IPS-20b (cell line): ENCODE measurements at regions not wholly inside any gene's neighbourhood (a gene's known extent, or its start where the extent isn't known, plus 50 kb on each side); places are given as distances from the start of the nearest gene placed in this dataset.
"Not testable (repeated sequence)": the region's sequence is repeated elsewhere in the genome, so short reads cannot be mapped to it uniquely, and the experiment has no call there.

ENCODE experiments used
- H3K27ac ChIP-seq: one replicate; pipeline ENCODE4 v1.5.1; 2013; ENCODE audit warnings: low read length
- H3K27me3 ChIP-seq: 2 replicates; pipeline ENCODE4 v1.6.1; 2013; ENCODE audit warnings: mild to moderate bottlenecking, low read length, inconsistent platforms; ENCODE audit not compliant: insufficient read depth
- H3K36me3 ChIP-seq: 2 replicates; pipeline ENCODE4 v1.6.1; 2013; ENCODE audit warnings: low read depth, mild to moderate bottlenecking, inconsistent platforms, low read length, moderate library complexity; ENCODE audit not compliant: insufficient read depth
- H3K4me1 ChIP-seq: 2 replicates; pipeline ENCODE4 v1.6.1; 2013; ENCODE audit warnings: mild to moderate bottlenecking, control low read depth, inconsistent platforms, low read length, moderate library complexity; ENCODE audit not compliant: insufficient read depth
- H3K4me3 ChIP-seq: 2 replicates; pipeline ENCODE4 v1.5.1; 2013; ENCODE audit warnings: mild to moderate bottlenecking, low read length, inconsistent platforms
- H3K9ac ChIP-seq: 2 replicates; pipeline ENCODE4 v1.6.1; 2013; ENCODE audit warnings: low read depth, mild to moderate bottlenecking, inconsistent platforms, low read length, moderate library complexity
- H3K9me3 ChIP-seq: 2 replicates; pipeline ENCODE4 v1.6.1; 2013; ENCODE audit warnings: mild to moderate bottlenecking, low read depth, low read length, inconsistent platforms; ENCODE audit not compliant: insufficient read depth

DNA sequence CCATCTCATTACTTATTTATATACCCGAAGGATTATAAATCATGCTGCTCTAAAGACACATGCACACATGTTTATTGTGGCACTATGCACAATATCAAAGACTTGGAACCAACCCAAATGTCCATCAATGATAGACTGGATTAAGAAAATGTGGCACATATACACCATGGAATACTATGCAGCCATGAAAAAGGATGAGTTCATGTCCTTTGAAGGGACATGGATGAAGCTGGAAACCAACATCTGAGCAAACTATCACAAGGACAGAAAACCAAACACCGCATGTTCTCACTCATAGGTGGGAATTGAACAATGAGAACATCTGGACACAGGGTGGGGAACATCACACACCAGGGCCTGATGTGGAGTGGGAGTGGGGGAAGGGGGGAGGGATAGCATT lies 645.0 kb upstream of the CDH10 start:
- not testable (repeated sequence) for H3K4me1 ChIP-seq, H3K36me3 ChIP-seq, H3K27ac ChIP-seq, H3K4me3 ChIP-seq, H3K9me3 ChIP-seq, H3K9ac ChIP-seq, H3K27me3 ChIP-seq

DNA sequence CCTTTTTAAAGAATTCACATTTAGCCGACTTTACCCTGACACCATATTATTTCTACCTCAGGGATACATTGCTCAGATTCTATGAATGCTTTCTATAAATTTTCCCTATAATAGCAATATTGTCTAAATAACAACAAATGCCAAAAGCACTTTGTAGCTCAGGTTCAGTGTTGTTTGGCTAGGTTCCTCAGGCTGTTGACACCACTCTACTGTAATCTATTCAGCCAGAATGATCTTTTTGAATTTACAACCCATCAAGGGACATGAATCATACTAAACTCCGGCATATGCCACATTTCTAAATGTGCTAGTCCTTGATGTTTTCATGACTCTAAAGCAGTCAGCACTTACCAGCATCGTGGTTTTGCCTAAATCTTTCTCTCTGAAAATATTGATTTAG lies 641.5 kb upstream of the CDH10 start:
- Histone ChIP-seq H3K4me1 (no peaks in the 10 kb centered on the region), H3K27me3 (no peaks in the 10 kb centered on the region), H3K36me3 (no peaks in the 10 kb centered on the region), H3K9me3 (no peaks in the 10 kb centered on the region), H3K27ac (no peak overlapping the region), H3K9ac (no peak overlapping the region), H3K4me3 (no peak overlapping the region)

DNA sequence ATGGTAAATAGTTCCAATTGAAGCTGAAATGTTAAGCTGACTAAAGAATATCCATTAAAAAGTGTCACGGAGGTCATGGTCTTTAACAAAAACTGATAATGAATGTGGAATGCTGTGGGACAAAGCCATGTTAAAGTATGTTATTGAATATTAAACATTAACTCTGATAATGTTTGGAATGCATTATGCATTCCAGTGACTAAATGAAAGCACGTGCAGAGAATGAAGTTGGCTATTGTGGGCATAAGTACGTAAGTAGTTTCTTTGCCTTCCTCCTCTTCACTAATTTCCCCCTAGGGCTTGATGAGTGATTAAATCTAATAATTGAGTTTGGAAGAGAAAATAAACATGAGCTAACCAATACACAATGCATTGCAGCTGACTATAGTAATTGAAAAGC lies 640.4 kb upstream of the CDH10 start:
- Histone ChIP-seq H3K27ac (no peak overlapping the region), H3K9me3 (no peaks in the 10 kb centered on the region), H3K27me3 (no peaks in the 10 kb centered on the region), H3K4me3 (no peak overlapping the region), H3K36me3 (no peaks in the 10 kb centered on the region), H3K9ac (no peak overlapping the region), H3K4me1 (no peaks in the 10 kb centered on the region)

DNA sequence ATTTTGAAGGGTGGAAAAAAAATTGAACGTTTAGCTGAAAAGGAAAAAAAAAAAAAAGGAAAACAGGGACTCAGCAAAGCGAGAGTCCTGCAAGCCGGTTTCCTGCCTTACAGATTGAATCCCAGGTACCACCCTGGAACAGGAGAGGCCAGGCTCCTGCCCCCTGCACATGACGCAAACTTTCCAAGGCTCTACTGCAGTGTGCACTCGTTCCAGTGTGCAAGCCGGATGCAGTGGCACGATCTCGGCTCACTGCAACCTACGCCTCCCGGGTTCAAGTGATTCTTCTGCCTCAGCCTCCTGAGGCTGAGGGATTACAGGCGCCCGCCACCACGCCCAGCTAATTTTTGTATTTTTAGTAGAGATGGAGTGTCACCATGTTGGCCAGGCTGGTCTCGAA lies 618.7 kb upstream of the CDH10 start:
- H3K27me3 ChIP-seq, H3K9ac ChIP-seq: not testable (repeated sequence)
- H3K9me3 ChIP-seq, result peaks cover 15% of the 10 kb centered on the region; the same call in 1 of the 2 replicates

DNA sequence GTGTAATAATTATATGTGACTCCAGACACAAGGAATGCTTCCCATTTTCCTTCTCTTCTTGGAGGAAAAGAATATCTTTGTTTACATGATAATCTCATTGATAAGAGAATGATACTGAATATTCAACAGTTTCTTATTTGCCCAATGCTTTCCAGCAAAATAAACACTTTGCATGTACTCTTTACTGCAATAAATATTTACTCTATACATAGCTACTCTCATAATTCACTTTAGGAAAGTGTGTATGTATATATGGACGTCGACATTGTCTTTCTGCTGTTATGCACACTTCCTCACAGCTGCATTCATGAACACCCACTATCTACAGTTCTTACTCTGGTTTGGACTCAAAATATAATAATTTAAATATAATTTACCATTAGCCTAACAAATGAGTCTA lies 617.4 kb upstream of the CDH10 start:
- no peak overlapping the region for H3K27ac ChIP-seq
- no peaks in the 10 kb centered on the region for H3K36me3 ChIP-seq
- peaks cover 4% of the 10 kb centered on the region; the same call in 1 of the 2 replicates for H3K9me3 ChIP-seq
- H3K9ac ChIP-seq, result no peak overlapping the region
- H3K4me3 ChIP-seq, result no peak overlapping the region
- H3K4me1 ChIP-seq, result no peaks in the 10 kb centered on the region
- H3K27me3 ChIP-seq, result no peaks in the 10 kb centered on the region

More for the DNA sequence above, 618.7 kb upstream of the CDH10 start:
- not testable (repeated sequence) for H3K4me3 ChIP-seq, H3K36me3 ChIP-seq, H3K4me1 ChIP-seq, H3K27ac ChIP-seq

DNA sequence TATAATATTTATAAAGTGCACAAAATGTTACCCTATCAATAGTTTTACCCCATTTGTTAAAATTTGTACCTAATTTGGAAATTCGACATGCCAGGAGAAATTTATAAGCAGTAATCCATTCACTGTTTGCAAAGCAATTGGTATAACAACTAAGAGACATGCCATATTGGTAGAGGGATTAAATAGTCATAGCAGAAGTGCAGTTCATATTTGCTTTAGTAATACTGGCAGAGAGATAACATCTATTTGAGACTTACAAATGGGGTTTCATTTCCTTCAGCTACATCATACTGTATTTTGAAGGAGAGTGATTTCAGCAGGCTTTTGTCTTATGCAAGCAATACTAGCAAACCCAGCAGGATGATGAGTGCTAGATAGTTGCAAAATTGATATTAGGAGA lies 610.4 kb upstream of the CDH10 start:
- H3K9me3 ChIP-seq, result no peaks in the 10 kb centered on the region
- no peaks in the 10 kb centered on the region for H3K27me3 ChIP-seq
- no peak overlapping the region for H3K27ac ChIP-seq
- H3K9ac ChIP-seq, result no peak overlapping the region
- no peak overlapping the region for H3K4me3 ChIP-seq
- no peaks in the 10 kb centered on the region for H3K4me1 ChIP-seq
- no peaks in the 10 kb centered on the region for H3K36me3 ChIP-seq

DNA sequence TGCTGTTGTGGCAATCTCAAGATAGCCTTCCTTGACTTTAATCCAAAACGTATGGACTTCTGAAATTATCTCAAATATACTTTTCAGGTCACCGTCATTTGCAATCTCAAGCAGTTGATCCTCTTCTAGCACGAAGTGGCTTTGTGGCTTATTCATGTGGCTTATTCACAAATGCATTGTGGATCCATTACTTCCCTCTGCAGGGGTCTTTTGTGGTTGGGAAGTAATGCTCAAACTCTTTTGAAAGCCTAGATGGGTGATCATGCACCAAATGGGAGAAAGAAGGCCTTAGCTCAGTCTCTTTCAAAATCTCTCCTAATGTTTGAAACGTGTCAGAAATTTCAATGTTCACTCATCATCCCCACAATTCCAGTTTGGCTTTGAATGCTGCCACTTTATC lies 597.2 kb upstream of the CDH10 start:
- Histone ChIP-seq H3K4me1 (peaks cover 3% of the 10 kb centered on the region; the same call in 1 of the 2 replicates), H3K36me3 (no peaks in the 10 kb centered on the region), H3K27ac (no peak overlapping the region), H3K9me3 (no peaks in the 10 kb centered on the region), H3K27me3 (no peaks in the 10 kb centered on the region), H3K9ac (no peak overlapping the region), H3K4me3 (no peak overlapping the region)

DNA sequence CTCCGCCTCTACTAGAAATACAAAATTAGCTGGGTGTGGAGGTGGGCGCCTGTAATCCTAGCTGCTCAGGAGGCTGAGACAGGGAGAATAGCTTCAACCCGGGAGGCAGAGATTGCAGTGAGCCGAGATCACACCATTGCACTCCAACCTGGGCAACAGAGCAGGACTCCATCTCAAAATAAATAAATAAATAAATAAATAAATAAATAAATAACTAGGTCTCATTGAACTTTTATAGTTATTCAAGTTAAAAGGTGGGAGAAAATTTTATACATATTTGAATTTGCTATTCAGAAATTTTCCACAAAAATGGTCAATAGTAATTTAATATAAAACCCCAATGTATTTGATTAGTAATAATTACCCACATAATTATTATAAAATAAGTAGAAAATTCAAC lies 593.9 kb upstream of the CDH10 start:
- not testable (repeated sequence) for H3K4me1 ChIP-seq, H3K4me3 ChIP-seq, H3K27ac ChIP-seq, H3K27me3 ChIP-seq, H3K9ac ChIP-seq, H3K36me3 ChIP-seq, H3K9me3 ChIP-seq

DNA sequence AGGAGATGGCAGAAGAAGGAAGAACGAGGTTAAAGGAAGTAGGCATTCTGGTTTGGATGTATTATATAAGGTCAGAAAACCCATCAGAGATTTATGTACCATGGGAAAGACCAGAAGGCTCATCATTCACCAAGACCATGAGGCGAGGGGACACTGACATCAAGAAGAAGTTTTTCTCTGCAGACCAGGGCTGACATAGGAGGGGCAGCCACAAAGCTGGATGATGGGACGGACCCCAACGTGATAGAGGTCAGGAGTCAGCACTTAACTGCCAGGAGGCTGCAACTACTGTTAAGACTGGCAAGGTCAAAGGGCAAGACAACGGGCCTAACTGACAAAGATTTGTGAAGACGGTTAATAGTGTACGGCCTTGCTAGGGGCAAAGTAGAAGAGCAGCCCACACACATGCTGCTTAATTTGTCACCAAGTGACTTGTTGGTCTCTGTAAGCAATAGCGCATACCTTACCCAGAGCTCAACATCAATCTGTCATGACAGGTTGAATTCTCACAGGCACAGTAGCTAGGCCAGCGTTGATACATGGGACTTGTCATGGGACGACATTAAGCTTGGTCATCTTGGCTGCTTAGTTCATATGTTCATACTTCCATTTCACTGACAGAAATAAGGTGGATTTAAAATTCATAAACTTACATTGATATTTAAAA lies 579.7 kb upstream of the CDH10 start:
- Histone ChIP-seq H3K36me3 (no peaks in the 10 kb centered on the region), H3K4me3 (no peak overlapping the region), H3K27ac (no peak overlapping the region), H3K27me3 (no peaks in the 10 kb centered on the region), H3K9me3 (no peaks in the 10 kb centered on the region), H3K4me1 (no peaks in the 10 kb centered on the region), H3K9ac (no peak overlapping the region)

DNA sequence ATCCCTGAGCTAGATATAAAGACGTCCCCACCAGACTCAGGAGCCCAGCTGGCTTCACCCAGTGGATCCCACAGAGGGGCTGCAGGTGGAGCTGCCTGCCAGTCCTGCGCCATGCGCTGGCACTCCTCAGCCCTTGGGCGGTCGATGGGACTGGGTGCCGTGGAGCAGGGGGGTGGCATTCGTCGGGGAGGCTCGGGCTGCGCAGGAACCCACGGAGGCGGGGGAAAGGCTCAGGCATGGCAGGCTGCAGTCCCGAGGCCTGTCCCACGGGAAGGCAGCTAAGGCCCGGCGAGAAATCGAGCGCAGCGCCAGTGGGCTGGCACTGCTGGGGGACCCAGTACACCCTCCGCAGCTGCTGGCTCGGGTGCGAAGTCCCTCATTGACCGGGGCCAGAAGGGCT lies 555.1 kb upstream of the CDH10 start:
- H3K9ac ChIP-seq, H3K9me3 ChIP-seq, H3K4me3 ChIP-seq, H3K27ac ChIP-seq, H3K36me3 ChIP-seq, H3K4me1 ChIP-seq, H3K27me3 ChIP-seq: not testable (repeated sequence)

DNA sequence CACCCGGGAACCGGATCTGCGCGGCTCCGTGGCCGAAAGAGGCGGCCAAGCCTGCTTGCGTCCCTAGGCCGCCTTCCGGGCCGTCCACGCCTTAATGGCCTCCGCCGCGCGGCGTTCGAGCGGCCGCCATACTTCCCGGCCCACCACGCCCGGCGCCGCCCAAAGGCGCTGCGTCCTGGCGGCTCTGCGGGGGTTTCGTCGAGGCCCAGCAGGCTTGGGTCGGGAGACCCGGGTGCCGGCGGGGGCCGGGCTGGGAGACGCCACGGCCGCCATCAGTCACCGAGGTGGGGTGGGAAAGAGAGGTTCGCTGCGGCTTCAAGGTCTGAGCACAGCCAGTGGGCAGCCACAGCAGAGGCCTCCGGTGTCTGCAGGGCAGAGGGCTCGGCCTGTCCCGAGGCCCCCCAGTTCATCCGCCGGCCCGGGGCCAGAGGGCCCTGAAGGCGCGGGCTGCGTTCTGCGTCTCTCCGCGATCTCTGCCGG lies 545.8 kb upstream of the CDH10 start:
- Histone ChIP-seq H3K4me3 (no peak overlapping the region), H3K36me3 (no peaks in the 10 kb centered on the region), H3K9me3 (no peaks in the 10 kb centered on the region), H3K9ac (no peak overlapping the region), H3K27me3 (no peaks in the 10 kb centered on the region), H3K4me1 (no peaks in the 10 kb centered on the region), H3K27ac (no peak overlapping the region)

DNA sequence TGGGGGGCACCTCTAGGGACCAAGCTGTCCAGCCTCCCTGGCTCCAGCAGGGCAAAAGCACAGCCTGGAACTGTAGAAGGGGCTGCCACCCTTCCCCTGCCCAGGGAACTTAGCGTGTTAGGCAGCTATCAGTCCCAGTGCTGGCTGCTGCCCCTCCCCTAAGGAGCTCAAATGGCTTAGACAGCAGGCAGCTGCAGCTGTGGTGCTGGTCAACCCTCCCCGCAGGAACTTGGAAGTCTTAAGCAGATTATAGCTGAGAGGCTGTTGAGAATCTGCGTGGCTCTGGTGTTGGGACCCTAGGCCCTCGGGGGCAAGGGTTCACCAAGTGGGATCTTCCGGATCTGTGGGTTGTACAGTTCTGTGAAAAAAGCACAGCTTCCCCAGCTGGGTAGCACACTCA lies 536.5 kb upstream of the CDH10 start:
- Histone ChIP-seq H3K4me3 (no peak overlapping the region), H3K9me3 (peaks cover 3% of the 10 kb centered on the region; the same call in 1 of the 2 replicates), H3K27ac (no peak overlapping the region), H3K36me3 (no peaks in the 10 kb centered on the region), H3K9ac (no peak overlapping the region), H3K4me1 (no peaks in the 10 kb centered on the region), H3K27me3 (no peaks in the 10 kb centered on the region)
